Upper lobe of right lung (tissue), 1 donor: ENCODE measurements at regions not wholly inside any gene's neighbourhood (a gene's known extent, or its start where the extent isn't known, plus 50 kb on each side); places are given as distances from the start of the nearest gene placed in this dataset.

Experiments
- ATAC-seq: fragments of 200-7000 bp; cut with Tn5 transposase; one replicate; pipeline ENCODE4 v1.9.1; 2020; ENCODE audit warnings: mild to moderate bottlenecking, moderate library complexity
- DNase-seq: peaks from one replicate; pipeline ENCODE4 v3.0.0-alpha.2; 2020
- H3K27ac ChIP-seq: fragments of 200-600 bp; one replicate; pipeline ENCODE4 v1.8.0; 2022
- H3K27me3 ChIP-seq: fragments of 200-600 bp; one replicate; pipeline ENCODE4 v1.8.0; 2022; ENCODE audit warnings: mild to moderate bottlenecking
- H3K36me3 ChIP-seq: fragments of 200-600 bp; one replicate; pipeline ENCODE4 v1.8.0; 2022
- H3K4me1 ChIP-seq: fragments of 200-600 bp; one replicate; pipeline ENCODE4 v1.8.0; 2022
- H3K4me3 ChIP-seq: fragments of 200-600 bp; one replicate; pipeline ENCODE4 v1.8.0; 2022; ENCODE audit warnings: mild to moderate bottlenecking
- H3K9me3 ChIP-seq: fragments of 200-600 bp; one replicate; pipeline ENCODE4 v1.8.0; 2022
- intact Hi-C: fragments of 100-400 bp; cut with DNase I; formaldehyde crosslinking; loops from one replicate; pipeline ENCODE4 v1.11.0; 2022
- TF ChIP-seq, protein P1 (sequence below): fragments of 200-600 bp; IDR thresholded peaks from one replicate; pipeline ENCODE4 v1.8.0; 2022; ENCODE audit warnings: antibody characterized with exemption
- donor health status: DM: no; HTN: yes; CAD: no; lungs with severe emphysema.

DNA sequence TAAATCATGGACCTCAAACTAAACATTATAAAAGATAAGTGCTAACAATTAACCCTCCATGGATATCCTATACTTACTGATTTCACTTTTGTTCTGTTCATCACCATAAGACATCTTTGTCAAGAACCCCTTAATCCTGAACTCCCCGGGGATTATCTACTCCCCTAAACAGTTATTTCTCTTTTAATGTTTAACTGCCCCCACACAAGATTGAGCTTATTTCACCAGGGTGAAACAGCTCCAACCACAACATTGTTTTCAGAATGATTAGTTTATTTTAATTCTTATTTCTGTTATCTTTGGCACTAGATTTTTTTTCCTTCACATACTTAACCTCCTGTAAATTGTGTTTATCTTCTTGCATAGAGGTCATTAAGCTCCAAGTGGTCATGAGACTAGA is 103.2 kb upstream of the HCN1 start:
- H3K4me3 ChIP-seq, result no peak overlapping the region
- H3K36me3 ChIP-seq, result no peaks in the 10 kb centered on the region
- H3K9me3 ChIP-seq, result peaks cover 4% of the 10 kb centered on the region
- ATAC-seq (no peak), DNase-seq (no peak)
- no peaks in the 10 kb centered on the region for H3K4me1 ChIP-seq
- no peak overlapping the region for H3K27ac ChIP-seq
- TF ChIP-seq, protein P1, sequence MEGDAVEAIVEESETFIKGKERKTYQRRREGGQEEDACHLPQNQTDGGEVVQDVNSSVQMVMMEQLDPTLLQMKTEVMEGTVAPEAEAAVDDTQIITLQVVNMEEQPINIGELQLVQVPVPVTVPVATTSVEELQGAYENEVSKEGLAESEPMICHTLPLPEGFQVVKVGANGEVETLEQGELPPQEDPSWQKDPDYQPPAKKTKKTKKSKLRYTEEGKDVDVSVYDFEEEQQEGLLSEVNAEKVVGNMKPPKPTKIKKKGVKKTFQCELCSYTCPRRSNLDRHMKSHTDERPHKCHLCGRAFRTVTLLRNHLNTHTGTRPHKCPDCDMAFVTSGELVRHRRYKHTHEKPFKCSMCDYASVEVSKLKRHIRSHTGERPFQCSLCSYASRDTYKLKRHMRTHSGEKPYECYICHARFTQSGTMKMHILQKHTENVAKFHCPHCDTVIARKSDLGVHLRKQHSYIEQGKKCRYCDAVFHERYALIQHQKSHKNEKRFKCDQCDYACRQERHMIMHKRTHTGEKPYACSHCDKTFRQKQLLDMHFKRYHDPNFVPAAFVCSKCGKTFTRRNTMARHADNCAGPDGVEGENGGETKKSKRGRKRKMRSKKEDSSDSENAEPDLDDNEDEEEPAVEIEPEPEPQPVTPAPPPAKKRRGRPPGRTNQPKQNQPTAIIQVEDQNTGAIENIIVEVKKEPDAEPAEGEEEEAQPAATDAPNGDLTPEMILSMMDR, result no peak
- intact Hi-C loops, result no loop called here
- H3K27me3 ChIP-seq, result no peaks in the 10 kb centered on the region

DNA sequence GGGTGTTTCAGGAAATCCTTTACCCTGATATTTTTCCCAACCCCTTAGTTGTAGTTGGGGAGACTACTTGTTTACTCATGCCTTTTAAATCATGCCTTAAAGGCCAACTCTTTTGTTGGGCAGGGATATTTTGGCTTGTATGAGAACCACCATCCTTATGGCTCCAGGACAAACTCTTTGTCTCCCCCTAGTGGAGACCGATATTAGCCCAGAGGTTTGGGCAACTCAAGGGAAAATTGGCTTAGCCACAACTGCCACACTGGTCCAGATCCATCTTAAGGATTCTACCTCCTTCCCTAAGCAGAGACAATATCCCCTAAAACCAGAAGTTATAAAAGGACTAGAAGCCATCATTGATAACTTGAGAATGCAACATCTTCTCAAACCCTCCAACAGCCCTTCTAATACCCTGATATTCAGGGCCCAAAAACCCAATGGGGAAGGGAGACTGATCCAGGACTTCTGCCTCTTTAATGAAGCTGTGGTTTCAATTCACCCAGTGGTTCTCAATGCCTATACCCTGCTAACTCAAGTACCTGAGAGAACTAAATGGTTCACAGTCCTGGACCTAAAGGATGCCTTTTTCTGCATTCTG is 100.9 kb upstream of the HCN1 start:
- Histone ChIP-seq H3K9me3 (peaks cover 4% of the 10 kb centered on the region), H3K27ac (no peak overlapping the region), H3K36me3 (no peaks in the 10 kb centered on the region), H3K4me3 (no peak overlapping the region), H3K27me3 (no peaks in the 10 kb centered on the region), H3K4me1 (no peaks in the 10 kb centered on the region)
- ATAC-seq (no peak), DNase-seq (no peak)
- TF ChIP-seq, protein P1, result peak; percentile 20
- intact Hi-C loops, result no loop called here

DNA sequence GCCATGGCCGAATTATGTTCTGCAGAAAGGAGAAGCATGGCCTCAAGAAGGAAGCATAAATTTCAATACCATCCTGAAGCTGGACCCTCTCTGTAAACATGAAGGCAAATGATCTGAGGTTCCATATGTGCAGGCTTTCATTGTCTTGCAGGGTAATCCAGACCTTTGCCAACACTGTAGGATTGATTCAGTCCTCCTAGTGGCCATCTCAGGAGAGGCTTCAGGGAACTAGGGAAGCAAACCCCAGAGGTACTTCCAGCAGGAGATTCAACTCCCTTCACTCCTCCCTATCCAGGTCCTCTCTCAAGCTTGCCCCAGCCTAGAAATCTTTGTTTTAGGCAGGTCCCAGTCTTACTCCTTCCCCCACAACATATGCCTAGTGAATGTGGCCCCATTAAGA is 99.3 kb upstream of the HCN1 start:
- ATAC-seq (no peak), DNase-seq (no peak)
- no peaks in the 10 kb centered on the region for H3K27me3 ChIP-seq
- peaks cover 3% of the 10 kb centered on the region for H3K9me3 ChIP-seq
- H3K27ac ChIP-seq, result no peak overlapping the region
- H3K36me3 ChIP-seq, result no peaks in the 10 kb centered on the region
- H3K4me1 ChIP-seq, result no peaks in the 10 kb centered on the region
- TF ChIP-seq, protein P1, result no peak
- H3K4me3 ChIP-seq, result no peak overlapping the region
- intact Hi-C loops, result no loop called here

DNA sequence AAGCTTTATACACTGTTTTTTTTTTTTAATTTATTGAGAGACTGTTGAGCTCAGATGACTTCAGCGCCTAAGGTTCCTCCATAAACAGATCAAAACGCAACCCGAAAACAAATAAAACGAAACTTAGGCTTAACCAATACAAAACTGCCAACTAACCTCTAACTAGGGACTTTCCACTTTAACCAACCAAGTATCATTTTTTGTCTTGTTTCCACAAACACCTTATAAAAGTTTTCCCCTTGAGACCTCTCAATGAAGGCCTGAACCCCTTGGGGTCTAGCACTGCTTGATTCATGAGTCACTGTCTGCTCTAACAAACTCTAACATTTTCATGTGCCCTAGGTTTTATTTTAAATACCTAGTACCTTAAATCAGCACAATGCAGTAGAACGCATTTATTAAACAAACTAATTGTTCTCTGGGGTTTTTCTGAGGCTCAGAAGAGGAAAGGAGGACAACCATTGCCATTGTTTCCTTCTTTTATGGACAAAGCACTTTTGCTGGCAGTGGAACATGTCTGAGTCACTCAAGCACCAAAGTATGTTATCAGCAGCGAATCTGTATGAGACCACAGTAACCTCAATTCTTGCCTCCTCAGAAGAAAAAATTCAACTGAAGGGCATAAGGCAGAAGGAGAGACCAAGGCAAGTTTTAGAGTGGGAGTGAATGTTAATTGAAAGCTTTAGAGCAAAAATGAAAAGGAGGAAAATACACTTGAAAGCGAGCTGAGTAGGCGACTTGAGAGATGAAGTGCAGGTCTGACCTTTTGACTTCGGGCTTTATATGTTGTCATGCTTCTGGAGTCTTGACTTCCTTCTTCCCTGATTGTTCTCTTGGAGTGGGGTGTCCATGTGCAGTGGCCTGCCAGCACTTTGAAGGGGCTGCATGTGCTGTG is 97.7 kb upstream of the HCN1 start:
- intact Hi-C loops, result no loop called here
- Histone ChIP-seq H3K4me3 (no peak overlapping the region), H3K27ac (no peak overlapping the region), H3K4me1 (no peaks in the 10 kb centered on the region), H3K9me3 (no peaks in the 10 kb centered on the region), H3K36me3 (no peaks in the 10 kb centered on the region), H3K27me3 (no peaks in the 10 kb centered on the region)
- no peak for ATAC-seq
- TF ChIP-seq, protein P1, result no peak
- DNase-seq, result no peak

DNA sequence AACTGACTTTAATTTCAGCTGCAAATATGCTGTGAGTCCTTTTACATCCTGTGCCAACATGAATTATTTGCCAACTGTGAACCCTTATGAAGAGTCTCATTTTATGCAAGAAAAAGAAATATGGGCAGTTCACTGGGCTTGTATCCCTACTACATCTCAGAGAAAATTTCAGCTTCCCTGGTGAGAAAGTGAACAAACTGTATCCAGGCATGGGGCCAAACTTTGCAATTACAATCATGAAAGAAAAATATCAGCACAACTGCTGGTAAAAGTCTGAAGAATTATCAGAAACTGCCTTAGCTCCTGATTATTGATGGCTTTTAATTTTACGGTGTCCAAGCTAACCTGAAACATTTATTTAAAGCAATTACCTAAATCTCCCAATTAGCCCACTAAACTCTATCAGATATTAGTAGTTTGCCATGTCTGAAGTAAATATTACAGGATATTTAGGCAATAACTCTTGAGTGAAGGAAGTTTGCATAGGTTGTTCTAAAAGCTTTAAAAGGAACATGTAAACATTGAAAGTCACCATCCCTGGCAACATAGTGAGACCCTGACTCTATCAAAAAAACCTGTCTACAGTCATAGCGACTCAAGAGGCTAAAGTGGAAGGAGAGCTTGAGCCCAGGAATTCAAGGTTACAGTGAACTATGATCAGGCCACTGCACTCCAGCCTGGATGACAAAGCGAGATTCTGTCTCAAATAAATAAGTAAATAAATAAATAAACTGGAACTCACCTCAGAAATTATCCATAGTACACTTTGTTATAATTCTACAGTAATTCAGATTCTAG is 83.9 kb upstream of the HCN1 start:
- intact Hi-C loops, result no loop called here
- Histone ChIP-seq H3K27me3 (no peaks in the 10 kb centered on the region), H3K4me3 (no peak overlapping the region), H3K36me3 (no peaks in the 10 kb centered on the region), H3K9me3 (no peaks in the 10 kb centered on the region), H3K27ac (no peak overlapping the region), H3K4me1 (no peaks in the 10 kb centered on the region)
- ATAC-seq (no peak), DNase-seq (no peak)
- TF ChIP-seq, protein P1, result no peak
